ENCODE measurements at regions not wholly inside any gene's neighbourhood (a gene's known extent, or its start where the extent isn't known, plus 50 kb on each side); places are given as distances from the start of the nearest gene placed in this dataset.

DNA sequence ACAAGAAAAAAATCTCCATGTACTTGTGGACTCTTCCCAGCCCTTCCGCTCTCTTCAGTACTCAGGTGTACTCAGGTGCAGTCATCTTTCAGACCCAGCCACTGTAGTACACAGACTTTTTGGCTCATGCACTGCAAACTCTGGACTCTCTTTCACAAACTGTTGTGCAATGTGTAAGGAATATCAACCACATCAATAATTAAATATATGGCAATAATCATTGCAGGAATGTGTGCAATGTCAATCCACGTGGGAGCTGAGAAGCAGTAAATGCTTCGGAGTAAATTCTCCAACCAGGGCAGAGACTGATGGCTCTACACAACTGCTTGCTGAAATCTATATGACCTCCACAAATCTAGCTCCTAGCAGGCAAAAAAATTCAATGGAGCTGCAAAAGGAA, 287.3 kb upstream of the COL8A1 start:
- TF ChIP-seq CTCF (IDR thresholded peaks at IDR 0.05) (no peak), POLR2A (IDR thresholded peaks at IDR 0.05) (no peak), POLR2AphosphoS5 (IDR thresholded peaks at IDR 0.05) (no peak)
